Stimulated activated CD8-positive, alpha-beta memory T cell treated with anti-CD3 and anti-CD28 coated beads, Interleukin-12 subunit alpha, Interleukin-12 subunit beta, amount 100 ng/mL, for 24 hours (primary cell): ENCODE measurements at regions not wholly inside any gene's neighbourhood (a gene's known extent, or its start where the extent isn't known, plus 50 kb on each side); places are given as distances from the start of the nearest gene placed in this dataset.
"Not testable (repeated sequence)": the region's sequence is repeated elsewhere in the genome, so short reads cannot be mapped to it uniquely, and the experiment has no call there.

Source experiments
- DNase-seq: peaks from one replicate; pipeline ENCODE4 v3.0.0-alpha.2; 2020; ENCODE audit errors: extremely low read depth

DNA sequence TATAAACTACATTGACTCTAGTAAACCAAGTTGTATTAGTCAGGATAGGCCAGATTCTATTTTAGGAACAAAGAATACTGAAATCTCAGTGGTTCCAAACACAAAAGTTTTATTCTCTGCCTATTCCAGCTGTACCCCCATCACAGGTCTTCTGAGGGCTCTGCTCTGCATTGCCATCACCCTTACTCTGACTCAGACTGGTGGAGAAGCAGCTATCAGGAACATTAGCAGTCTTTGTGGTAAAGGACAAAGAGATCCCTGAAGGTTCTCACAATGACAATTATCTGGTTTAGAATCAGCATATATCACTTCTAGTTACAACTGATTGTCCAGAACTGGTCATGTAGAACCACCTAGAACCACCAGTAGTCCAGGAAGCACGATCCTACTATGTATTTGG is 251.1 kb downstream of the GLUD2 start:
- no peak for DNase-seq

- DNase-seq = no peak
These were observed 253.9 kb downstream of the GLUD2 start for GRCh38 chrX:121301356-121301755.

DNA sequence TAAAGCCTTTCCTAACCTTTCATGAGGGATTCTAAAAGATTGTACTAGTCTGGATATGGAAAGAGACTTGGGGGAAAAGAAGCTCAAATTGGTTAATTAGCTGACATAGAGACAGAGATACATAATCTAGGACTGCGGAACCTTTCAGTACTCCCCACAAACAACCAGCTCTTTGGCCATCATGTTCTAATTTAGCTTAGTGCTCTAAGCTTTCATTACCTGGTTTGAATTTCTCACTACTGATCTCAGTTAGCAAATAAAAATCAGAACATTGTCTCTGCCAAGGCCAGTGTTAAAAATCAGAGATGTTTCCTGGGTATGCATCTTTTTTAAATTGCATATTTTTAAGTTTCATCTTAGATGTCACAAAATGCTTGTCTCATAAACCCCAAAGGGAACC is 254.4 kb downstream of the GLUD2 start:
- DNase-seq = no peak

DNA sequence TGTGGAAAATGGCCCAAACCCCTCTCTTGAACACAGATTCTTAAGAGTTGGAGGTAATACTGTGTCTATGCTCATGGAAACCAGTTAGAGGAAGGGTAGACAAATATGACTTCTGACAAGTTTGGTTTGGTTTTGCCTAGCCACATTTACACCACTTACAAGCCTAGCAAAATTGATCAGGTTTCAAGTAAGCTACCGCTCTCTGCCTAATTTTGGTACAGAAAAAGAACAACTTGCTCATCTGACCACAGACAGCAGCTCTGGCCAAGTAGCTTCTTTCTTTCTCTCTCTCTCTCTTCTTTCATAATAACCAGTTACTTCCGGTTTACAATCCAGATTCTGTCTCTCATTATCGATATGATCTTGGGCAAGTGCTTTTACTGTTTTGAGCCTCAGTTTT is 260.0 kb downstream of the GLUD2 start:
- DNase-seq = no peak

- peak; percentile 22 for DNase-seq
These were observed 260.9 kb downstream of the GLUD2 start for GRCh38 chrX:121308276-121308805.

GRCh38 chrX:121310820-121311219 is 263.4 kb downstream of the GLUD2 start:
- no peak for DNase-seq

DNA sequence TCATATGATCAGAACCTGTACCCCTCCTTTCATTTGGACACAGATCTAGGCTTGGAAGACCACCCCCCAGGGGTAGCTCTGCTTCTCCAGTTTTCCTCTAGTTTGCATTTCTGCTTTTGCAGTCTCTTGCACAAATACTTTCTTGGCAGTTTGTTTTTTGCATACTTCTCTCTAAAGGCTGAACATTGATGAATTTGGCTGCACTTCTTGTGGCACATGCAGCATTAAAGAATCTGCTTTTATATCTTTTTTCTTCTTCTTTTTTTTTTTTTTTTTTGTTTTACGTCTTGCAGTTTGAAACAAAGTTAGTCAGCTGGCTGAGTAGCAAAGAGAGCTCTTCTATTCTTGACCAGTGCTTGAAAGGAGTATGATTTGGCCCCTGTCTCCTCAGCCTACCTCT is 273.0 kb downstream of the GLUD2 start:
- DNase-seq = no peak

GRCh38 chrX:121322159-121322558 is 274.7 kb downstream of the GLUD2 start:
- no peak for DNase-seq

DNA sequence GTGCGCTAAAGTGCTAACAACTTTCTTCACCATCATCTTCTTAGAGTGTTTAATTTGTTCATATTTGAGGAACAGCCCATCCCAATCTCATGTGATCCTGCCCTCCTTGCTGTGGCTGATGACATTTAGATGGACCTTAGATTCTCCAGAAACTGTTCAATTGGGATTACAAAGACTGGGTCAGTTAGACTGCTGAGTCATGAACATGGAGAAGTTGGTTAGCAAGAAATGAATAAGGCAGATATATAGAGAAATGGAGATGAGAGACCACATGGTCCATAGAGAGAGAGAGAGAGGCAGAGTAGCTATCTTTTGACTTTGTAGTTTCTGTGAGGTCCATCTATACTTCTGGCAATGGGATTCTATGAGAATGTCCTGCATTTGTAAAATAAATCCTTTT is 275.9 kb downstream of the GLUD2 start:
- no peak for DNase-seq

- DNase-seq = no peak
These were observed 286.5 kb downstream of the GLUD2 start for GRCh38 chrX:121333942-121334341.

DNA sequence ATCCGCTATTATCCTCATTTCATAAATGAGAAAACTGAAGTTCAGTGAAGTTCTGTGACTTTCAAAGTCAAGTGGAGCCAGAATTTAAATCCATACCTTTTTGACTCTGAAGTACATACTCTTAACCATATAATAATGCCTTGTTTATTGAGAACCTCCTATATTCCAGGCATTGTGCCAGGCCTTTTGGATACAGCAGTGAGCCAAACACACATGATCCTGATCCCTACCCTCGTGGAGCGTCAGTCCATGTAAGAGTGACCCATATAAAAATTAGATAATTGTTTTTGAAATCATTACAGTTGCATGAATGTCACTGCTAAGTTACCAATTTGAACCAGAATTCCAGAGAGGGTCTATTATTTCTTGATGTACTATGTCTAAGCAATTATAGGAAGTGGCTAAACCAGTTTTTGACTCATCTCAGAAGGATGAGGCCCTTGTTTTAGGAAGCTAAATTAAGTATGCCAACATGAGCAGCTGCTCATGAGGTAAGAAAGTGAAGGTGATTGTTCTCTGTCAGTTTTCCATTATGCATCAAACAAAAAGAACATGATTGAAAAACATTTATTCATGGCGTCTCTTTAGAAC is 289.5 kb downstream of the GLUD2 start:
- no peak for DNase-seq

DNA sequence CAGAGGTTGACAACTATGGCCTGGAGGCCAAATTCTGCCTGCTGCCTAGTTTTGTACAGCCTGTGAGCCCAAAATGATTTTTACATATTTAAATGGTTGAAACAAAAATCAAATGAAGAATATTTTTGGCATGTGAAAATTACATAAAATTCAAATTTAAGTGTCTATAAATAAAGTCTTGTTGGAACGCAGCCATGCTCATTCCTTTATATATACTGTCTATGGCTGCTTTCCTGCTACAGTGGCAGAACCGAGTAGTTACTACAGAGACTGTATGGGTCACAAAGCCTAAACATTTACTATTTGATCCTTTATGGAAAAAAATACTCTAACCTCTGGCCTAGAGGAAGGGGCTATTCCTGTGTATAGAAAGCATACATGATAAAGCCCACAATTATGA is 290.4 kb downstream of the GLUD2 start:
- DNase-seq = no peak

- DNase-seq = no peak
These were observed 301.9 kb downstream of the GLUD2 start for GRCh38 chrX:121349263-121349662.

DNA sequence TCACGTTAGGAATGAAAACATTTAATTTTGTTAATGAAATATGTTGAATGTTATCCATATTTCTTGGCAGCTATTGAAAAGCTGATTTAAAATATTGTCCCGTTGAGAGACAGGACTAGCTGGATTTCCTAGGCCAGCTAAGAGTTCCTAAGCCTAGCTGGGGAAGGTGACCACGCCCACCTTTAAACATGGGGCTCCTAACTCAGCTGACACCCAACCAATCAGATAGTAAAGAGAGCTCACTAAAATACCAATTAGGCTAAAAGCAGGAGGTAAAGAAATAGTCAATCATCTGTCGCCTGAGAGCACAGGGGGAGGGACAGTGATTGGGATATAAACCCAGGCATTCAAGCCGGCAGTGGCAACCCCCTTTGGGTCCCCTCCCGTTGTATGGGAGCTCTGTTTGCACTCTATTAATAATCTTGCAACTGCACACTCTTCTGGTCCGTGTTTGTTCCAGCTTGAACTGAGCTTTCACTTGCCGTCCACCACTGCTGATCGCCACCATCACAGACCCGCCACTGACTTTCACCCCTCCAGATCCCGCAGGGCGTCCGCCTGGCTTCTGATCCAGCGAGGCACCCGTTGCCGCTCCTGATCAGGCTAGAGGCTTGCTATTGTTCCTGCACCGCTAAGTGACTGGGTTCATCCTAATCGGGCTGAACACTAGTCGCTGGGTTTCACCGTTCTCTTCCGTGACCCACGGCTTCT is 308.9 kb downstream of the GLUD2 start:
- no peak for DNase-seq

DNA sequence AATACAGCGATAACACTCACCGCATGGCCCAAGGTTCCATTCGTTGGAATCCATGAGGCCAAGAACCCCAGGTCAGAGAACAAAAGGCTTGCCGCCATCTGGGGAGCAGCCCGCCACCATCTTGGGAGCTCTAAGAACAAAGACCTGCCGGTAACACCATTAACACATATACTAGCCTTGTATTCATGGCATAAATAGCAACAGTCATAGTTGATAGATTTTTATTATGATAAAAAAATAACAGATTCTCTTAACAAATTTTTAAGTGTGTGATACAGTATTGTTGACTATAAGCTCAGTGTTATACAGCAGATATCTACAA is 309.4 kb downstream of the GLUD2 start:
- no peak for DNase-seq

GRCh38 chrX:121360280-121360679 is 312.9 kb downstream of the GLUD2 start:
- DNase-seq = no peak

DNA sequence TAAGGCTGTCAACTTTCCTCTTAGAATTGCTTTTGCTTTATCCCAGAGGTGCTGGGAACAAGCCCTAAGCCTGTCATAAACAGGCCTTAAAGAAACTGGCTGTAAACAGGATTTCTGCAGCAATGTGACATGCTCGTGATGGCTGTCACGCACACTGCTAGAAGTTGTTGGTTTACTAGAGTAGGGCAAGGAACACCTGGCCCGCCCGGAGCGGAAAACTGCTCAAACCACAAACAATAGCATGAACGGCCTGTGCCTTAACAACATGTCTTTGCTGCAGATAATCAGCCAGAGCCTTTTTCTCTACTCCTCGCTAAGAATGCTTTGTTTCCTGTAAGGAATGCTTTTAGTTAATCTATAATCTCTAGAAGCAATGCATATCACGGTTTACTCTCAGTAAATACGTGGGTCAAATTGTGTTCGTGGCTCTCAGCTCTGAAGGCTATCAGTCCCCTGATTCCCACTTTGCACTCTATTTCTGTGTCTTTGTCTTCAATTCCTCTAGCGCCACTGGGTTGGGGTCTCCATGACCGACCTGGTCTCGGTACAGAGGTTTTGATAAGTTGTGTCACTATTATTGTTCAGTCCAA is 318.3 kb downstream of the GLUD2 start:
- DNase-seq = no peak

DNA sequence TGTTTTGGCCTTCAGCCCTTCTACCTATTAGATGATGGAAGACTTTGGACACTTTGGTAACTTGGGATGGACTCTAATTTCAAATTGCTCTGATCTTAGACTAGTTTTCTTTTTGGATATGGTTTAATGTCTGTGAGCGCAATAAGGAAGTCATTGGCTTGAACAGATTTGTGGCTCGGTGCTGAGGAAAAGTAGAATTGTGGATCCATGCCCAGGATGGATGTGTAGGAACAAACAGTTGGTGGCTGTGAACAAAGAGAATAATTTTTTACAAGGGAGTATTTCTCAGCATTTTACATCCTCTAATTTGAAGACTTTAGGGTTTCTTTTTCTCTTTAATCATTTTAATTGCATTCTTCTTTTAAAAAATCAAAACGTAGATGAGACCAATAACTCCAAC is 327.1 kb downstream of the GLUD2 start:
- DNase-seq = no peak

DNA sequence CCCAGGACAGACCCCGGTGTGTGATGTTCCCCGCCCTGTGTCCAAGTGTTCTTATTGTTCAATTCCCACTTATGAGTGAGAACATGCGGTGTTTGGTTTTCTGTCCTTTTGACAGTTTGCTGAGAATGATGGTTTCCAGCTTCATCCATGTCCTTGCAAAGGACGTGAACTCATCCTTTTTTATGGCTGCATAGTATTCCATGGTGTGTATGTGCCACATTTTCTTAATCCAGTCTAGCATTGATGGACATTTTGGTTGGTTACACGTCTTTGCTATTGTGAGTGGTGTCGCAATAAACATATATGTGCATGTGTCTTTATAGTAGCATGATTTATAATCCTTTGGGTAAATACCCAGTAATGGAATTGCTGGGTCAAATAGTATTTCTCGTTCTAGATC is 334.5 kb downstream of the GLUD2 start:
- not testable (repeated sequence) for DNase-seq

GRCh38 chrX:121389976-121390714 is 342.7 kb downstream of the GLUD2 start:
- DNase-seq = no peak

DNA sequence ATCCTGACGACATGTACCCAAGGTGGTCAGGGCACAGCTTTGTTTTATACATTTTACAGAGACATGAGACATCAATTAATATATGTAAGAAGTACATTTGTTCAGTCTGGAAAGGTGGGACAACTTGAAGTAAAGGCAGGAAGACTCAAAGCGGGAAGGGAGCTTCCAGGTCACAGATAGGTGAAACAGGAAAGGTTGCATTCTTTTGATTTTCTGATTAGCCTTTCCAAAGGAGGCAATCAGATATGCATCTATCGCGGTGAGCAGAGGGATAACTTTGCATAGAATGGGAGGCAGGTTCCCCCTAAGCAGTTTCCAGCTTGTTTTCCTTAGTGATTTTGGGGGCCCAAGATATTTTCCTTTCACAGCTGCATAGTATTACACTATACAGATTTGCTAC is 358.4 kb downstream of the GLUD2 start:
- DNase-seq = no peak

GRCh38 chrX:121407627-121408026 is 360.2 kb downstream of the GLUD2 start:
- no peak for DNase-seq

DNA sequence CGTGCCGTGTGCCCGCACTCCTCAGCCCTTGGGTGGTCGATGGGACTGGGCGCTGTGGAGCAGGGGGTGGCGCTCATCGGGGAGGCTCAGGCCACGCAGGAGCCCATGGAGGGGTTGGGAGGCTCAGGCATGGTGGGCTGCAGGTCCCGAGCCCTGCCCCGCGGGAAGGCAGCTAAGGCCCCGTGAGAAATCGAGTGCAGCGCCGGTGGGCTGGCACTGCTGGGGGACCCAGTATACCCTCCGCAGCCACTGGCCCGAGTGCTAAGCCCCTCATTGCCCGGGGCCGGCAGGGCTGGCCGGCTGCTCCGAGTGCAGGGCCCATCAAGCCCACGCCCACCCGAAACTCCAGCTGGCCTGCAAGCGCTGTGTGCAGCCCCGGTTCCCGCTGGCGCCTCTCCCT is 384.1 kb downstream of the GLUD2 start:
- not testable (repeated sequence) for DNase-seq
